ENCODE measurements at regions not wholly inside any gene's neighbourhood (a gene's known extent, or its start where the extent isn't known, plus 50 kb on each side); places are given as distances from the start of the nearest gene placed in this dataset.
"Not testable (repeated sequence)": the region's sequence is repeated elsewhere in the genome, so short reads cannot be mapped to it uniquely, and the experiment has no call there.

DNA sequence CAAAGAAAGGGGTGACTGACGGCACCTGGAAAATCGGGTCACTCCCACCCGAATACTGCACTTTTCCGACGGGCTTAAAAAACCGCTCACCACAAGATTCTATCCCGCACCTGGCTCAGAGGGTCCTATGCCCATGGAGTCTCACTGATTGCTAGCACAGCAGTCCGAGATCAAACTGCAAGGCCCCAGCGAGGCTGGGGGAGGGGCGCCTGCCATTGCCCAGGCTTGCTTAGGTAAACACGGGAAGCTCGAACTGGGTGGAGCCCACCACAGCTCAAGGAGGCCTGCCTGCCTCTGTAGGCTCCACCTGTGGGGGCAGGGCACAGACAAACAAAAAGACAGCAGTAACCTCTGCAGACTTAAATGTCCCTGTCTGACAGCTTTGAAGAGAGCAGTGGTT is 327.0 kb upstream of the MEIS2 start:
- not testable (repeated sequence) for DNase-seq

DNA sequence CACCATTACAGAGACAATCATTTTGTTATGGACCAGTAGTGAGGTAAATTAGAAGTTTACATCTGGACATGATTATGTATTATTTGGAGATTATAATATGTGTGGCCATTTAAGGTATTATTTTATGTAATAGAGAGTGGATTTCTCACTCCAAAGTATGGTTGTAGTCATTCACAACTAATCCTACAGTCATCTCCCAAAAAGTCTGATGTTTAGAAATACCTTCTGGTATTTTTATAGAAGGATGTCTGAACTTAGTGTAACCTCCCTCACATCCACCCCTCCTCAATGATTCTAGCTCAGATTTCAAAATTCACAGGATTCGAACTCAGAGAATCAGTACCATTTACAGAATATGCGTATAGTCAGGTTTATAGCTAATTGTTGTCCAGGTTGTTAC is 346.6 kb upstream of the MEIS2 start:
- DNase-seq: no peak

DNA sequence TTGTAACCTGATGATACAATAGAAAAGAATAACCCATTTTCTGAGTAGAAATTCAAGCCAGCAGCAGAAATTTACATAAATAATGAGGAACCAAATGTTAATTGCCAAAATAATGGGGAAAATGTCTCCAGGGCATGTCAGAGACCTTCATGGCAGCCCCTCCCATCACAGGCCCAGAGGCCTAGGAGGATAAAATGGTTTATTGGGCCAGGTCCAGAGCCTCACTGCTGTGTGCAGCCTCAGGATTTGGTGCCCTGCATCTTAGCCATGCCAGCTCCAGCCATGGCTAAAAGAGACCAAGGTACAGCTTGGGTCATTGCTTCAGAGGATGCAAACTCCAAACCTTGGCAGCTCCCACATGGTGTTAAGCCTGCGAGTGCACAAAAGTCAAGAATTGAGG is 352.1 kb upstream of the MEIS2 start:
- no peak for DNase-seq

DNA sequence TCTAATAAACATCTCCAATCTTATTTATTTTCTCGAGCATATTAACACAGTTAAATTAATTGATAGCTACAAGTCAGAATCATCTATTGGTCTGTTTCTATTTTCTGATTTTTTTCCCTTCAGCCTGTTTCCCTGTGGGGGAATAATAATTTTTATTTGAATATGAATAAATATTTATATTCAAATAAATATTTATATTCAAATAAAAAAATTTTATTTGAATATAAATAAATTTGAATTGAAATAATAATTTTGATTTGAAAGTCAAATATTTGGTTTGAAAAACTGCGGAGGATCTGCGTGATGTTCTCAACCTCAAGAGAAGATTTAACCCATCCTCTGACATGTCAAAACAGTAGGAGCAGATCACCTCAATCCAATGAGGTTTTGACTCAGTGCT is 380.1 kb upstream of the MEIS2 start:
- no peak for DNase-seq

DNA sequence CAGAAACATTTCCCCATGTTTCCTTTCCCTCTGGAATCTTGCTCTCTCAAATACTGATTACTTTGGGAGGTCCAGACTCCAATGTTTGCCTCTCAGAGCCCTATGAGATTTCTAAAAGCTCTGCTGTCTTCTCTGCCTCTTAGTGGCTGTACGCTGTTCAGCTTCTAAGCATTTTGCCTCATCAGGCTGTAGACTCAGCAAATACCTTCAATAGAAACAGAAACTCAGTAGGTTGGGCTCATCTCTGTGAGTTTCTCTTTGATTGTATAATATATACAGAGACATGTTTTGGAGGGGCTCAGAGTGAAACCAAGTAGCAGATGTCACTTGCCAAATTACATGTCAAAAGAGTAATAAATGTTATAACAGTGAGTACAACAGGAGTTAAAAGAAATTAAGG is 380.8 kb upstream of the MEIS2 start:
- no peak for DNase-seq

GRCh38 chr15:37483779-37484178 is 383.4 kb upstream of the MEIS2 start:
- no peak for DNase-seq

- no peak for DNase-seq
Observed at GRCh38 chr15:37485056-37485455, 384.7 kb upstream of the MEIS2 start.

- DNase-seq: no peak
Observed at GRCh38 chr15:37490707-37491106, 390.4 kb upstream of the MEIS2 start.

DNA sequence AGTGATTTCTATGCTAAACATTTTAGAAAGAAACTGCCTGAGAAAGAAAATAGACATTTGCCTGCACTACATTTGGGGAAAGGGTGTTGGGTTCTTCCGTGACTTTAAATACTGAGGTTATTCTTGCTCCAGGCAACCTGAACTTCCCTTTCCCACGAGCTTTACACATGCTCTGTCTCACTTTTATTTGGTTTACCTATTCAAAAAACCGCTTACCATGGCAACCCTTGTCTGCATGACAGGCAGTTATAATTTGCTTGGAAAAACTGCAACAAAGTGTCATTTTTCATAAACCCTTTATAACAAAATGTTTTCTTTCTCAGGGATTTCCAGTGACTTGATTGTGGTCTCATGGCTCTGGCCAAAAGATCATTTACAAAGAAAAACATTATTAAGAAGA is 416.3 kb upstream of the MEIS2 start:
- DNase-seq: no peak

- peak; percentile 28 for DNase-seq
Observed at GRCh38 chr15:37517191-37517895, 417.0 kb upstream of the MEIS2 start.

DNA sequence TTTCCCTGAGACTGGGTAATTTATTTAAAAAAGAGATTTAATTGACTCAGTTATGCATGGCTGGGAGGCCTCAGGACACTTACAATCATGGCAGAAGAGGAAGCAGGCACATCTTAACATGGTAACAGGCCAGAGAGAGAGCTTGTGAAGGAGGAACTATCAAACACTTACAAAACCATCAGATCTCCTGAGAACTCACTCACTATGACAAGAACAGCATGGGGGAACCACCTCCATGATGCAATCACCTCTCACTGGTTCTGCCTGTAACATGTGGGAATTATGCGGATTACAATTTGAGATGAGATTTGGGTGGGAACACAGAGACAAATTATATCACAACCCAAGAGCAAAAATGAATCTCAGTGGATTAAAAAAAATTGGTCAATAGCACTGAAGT is 416.0 kb upstream of the TMCO5A start:
- no peak for DNase-seq

DNA sequence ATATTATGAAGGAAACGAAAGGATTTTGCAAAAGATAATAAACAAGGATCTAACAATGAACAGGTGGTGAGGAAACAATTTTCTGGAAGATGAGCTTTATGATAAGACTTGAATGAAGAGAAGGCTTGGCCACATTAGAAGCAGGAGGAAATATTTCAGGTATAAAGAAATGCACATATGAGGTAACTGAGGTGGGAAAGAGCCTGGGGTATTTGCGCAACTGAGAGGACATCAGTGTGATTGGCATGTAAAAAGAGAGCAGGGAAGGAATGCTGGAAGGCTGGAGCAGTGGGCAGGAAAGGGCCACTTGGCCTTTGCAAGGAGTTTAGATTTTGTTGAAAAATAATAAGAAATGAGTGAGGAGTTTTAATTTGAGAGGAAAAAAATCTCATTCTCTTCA is 414.4 kb upstream of the TMCO5A start:
- DNase-seq: no peak

GRCh38 chr15:37520882-37521281 is 413.6 kb upstream of the TMCO5A start:
- DNase-seq: no peak

DNA sequence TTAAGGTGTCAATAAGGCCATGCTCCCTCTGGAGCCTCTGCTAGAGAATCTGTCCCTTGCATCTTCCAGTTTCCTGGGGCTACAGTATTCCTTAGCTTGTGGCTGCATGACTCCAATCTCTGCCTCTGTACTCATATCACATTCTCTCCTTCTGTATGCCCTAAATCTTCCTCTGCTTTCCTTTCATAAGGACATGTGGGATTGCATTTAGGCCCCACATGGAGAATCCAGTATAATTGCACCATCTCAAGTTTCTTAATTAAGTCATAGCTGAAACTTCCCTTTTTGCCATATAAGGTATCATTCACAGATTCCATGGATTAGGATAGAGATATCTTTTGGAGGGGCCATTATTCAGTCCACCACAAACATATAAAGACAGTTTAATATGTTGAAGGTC is 409.8 kb upstream of the TMCO5A start:
- no peak for DNase-seq

DNA sequence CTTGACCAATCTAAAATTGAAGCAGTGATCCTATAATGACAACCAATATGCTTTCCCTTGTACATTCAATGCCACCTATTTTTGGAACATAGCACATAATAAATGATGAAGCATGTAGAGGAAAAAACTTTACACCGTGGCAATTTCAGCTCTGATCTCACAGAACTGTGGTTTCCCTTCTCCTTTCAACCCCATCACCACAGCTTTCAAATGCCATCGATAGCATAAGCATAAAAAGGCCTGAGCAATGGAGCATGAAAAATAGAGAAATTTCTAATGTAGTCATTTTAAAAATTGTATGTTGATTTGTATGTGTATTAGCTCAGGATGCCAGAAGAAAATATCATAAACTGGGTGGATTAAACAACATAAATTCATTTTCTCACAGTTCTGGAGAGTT is 406.0 kb upstream of the TMCO5A start:
- DNase-seq: no peak

DNA sequence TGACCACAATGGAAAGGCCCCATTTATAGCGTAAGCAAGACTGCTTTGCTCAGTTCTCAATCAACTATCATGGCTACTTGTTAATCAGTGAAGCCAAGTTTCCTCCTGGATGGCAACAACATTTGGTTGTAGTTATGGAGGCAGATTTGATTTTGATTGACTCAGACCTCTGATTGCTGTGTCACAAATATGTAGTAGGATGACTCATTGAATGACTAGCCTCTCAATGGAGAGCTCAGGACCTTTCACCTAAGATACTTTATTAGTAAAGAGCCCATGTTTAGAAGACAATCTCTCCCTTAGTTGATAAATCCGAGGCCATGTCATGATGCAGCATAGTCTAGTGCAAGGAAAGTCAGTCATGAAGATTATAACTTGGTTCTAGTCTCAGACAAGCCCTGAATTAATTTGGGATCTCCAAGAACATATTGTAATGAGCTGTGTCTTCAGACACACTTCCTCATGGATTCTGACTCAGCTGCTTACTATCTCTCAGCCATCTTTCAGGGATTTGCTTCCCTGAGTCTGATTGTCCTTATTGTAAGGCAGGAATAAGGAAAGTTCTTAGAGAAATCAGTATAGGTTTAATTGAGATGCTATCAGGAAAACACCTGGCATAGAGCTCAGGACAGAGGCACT is 397.4 kb upstream of the TMCO5A start:
- no peak for DNase-seq

- no peak for DNase-seq
Observed at GRCh38 chr15:37537802-37538201, 396.6 kb upstream of the TMCO5A start.

DNA sequence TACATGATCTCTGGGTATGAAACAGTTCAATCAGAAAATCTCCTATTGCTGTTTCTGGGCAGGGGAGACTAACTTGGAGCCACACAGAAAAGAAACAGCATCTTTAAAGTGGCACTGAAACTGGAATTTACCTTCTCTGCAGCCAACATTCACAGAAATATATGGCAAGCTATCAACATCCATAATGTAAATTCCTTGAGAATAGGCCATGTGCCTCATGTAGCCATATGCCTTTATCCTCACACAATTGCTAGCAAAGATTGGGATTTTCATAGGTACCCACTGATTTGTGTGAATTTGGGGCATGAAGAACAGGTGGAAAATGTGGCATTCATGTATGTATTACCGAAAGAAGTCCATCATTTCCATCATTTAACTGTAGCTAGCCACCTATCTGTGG is 386.3 kb upstream of the TMCO5A start:
- no peak for DNase-seq

DNA sequence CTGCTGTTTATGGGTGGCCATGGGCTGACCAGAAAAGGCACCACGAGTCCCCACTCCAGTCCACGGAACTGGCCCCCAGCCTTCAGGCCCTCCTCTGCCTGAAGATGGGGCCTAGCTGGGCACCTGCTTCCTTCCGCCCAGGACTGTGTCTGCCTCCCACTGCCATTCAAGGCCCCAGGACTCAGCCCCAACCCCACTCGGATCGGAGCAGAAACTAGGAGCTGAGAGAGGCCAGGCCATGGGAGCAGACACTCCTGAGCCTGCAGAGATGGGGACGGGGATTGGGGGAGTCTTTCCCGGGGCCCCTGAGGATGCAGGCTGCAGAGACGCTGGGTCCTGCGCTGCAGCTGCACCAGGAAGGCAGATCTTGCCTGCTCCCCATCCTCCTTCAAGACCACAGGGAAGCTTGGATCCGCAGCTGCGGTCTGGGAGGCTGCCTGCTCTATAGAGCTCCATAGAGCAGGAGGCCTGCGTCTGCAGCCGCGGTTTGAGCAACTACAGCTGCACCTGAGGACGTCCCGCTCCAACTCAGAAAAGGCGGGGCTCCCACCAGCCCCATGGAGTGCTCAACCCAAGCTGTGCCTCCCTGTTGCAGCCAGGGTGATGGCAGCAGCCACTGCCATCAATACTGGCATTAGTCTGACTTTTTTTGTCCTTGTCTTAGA is 383.9 kb upstream of the TMCO5A start:
- DNase-seq: no peak

- no peak for DNase-seq
Observed at GRCh38 chr15:37572401-37572800, 362.0 kb upstream of the TMCO5A start.

DNA sequence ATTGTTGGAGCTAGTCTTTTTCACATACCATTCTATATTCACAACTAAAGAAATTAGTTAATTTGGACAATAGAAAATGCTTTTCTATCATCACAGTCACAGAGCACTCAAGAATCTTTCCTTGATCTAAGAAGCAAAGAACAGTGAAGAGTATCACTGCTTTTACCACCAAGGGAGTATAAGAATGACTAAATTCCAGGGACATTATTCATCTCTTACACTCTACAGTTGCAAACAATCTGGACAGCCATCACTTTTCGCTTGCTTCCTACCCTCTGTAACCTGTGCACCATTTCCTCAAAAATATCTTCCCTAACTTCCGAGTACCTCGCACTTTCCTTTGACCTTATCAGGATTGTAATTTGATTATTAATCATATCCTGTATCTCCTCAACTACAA is 359.5 kb upstream of the TMCO5A start:
- no peak for DNase-seq

- no peak for DNase-seq
Observed at GRCh38 chr15:37576952-37577351, 357.5 kb upstream of the TMCO5A start.

- no peak for DNase-seq
Observed at GRCh38 chr15:37581866-37582532, 352.4 kb upstream of the TMCO5A start.

- no peak for DNase-seq
Observed at GRCh38 chr15:37582852-37583251, 351.6 kb upstream of the TMCO5A start.
